Suprapubic skin (tissue), 4 donors: ENCODE measurements at regions not wholly inside any gene's neighbourhood (a gene's known extent, or its start where the extent isn't known, plus 50 kb on each side); places are given as distances from the start of the nearest gene placed in this dataset.
"Not testable (repeated sequence)": the region's sequence is repeated elsewhere in the genome, so short reads cannot be mapped to it uniquely, and the experiment has no call there.

Experiments used
- DNase-seq, 2 donors: peaks; one replicate each; pipeline ENCODE4 v3.0.0-alpha.2; 2019; ENCODE audit warnings: low spot score in 2 of 2
- H3K27ac ChIP-seq: fragments of 200-600 bp; sonication (generic); one replicate; pipeline ENCODE4 v1.5.1; 2019
- H3K27me3 ChIP-seq: fragments of 200-600 bp; sonication (generic); one replicate; pipeline ENCODE4 v1.5.1; 2019
- H3K36me3 ChIP-seq: fragments of 200-600 bp; sonication (generic); one replicate; pipeline ENCODE4 v1.5.1; 2019
- H3K4me1 ChIP-seq: fragments of 200-600 bp; sonication (generic); one replicate; pipeline ENCODE4 v1.5.1; 2019
- H3K4me3 ChIP-seq: fragments of 200-600 bp; sonication (generic); one replicate; pipeline ENCODE4 v1.5.1; 2019; ENCODE audit warnings: mild to moderate bottlenecking
- H3K9me3 ChIP-seq: fragments of 200-600 bp; sonication (generic); one replicate; pipeline ENCODE4 v1.5.1; 2019
- CTCF ChIP-seq, 2 donors: fragments of 200-600 bp in 1 of 2; fragments of 450-650 bp in 1 of 2; sonication (generic) in 1 of 2; IDR thresholded peaks; one replicate each; pipeline ENCODE4 v1.5.1; 2016 to 2019; ENCODE audit warnings: antibody characterized with exemption in 2 of 2, mild to moderate bottlenecking in 1 of 2, moderate library complexity in 1 of 2
- EP300 ChIP-seq: sonication (generic); formaldehyde crosslinking; IDR thresholded peaks from one replicate; pipeline ENCODE4 v1.6.1; 2017; ENCODE audit warnings: antibody characterized with exemption
- POLR2A ChIP-seq, 2 donors: fragments of 450-650 bp; IDR thresholded peaks; one replicate each; pipeline ENCODE4 v1.6.1; 2017; ENCODE audit warnings: antibody characterized with exemption in 2 of 2, mild to moderate bottlenecking in 2 of 2, moderate library complexity in 2 of 2
- POLR2AphosphoS5 ChIP-seq, 3 donors: sonication (generic); formaldehyde crosslinking; IDR thresholded peaks; one replicate each; pipeline ENCODE4 v1.6.1; 2017; ENCODE audit warnings: antibody characterized with exemption in 3 of 3
- WGBS: methylation state at CpG from one replicate; pipeline ENCODE4 v1.1.5; 2018; 5-methylcytosine and 5-hydroxymethylcytosine counted together

GRCh38 chr13:90049989-90050671 lies 1297.4 kb upstream of the MIR17HG start:
- H3K27ac ChIP-seq, result no peak overlapping the region
- TF ChIP-seq POLR2AphosphoS5 (IDR thresholded peaks at IDR 0.05), result no peak
- TF ChIP-seq EP300, result no peak

DNA sequence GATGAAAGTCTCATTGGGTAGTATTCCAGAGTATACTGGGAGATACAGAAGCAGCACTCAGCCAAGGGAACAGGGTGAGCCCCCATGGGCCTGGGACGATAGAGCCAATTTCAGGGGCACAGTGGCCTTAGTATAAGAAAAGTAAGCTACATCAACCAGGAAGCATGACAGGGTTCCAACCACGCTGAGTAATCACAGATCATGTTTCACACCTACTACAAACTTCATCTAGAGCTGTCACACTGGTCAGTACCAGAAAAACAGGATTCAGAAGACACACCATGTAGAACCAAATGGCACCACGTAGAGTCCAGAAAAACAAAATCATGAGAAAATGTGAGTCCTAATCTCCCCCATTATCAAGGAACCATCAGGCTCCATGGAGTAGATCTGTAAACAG lies 1292.4 kb upstream of the MIR17HG start:
- Histone ChIP-seq H3K27me3 (no peaks in the 10 kb centered on the region), H3K36me3 (no peaks in the 10 kb centered on the region), H3K9me3 (no peaks in the 10 kb centered on the region), H3K4me1 (no peaks in the 10 kb centered on the region), H3K27ac (no peak overlapping the region), H3K4me3 (no peak overlapping the region)
- TF ChIP-seq EP300, result no peak
- no peak for TF ChIP-seq CTCF (IDR thresholded peaks at IDR 0.05)
- no peak for TF ChIP-seq POLR2A (IDR thresholded peaks at IDR 0.05)
- no peak for TF ChIP-seq POLR2AphosphoS5 (IDR thresholded peaks at IDR 0.05)
- DNase-seq, result no peak
- 60% methylated on average over 3 of the region's 3 CpGs for WGBS

More at GRCh38 chr13:90049989-90050671, 1297.4 kb upstream of the MIR17HG start:
- H3K4me3 ChIP-seq, result no peak overlapping the region
- H3K27me3 ChIP-seq, result no peaks in the 10 kb centered on the region
- no peaks in the 10 kb centered on the region for H3K4me1 ChIP-seq
- H3K9me3 ChIP-seq, result no peaks in the 10 kb centered on the region
- no peaks in the 10 kb centered on the region for H3K36me3 ChIP-seq
- 55% methylated on average over 2 of the region's 2 CpGs for WGBS
- no peak for DNase-seq

GRCh38 chr13:90055760-90056159 lies 1291.7 kb upstream of the MIR17HG start:
- no peak overlapping the region for H3K27ac ChIP-seq
- H3K36me3 ChIP-seq, result no peaks in the 10 kb centered on the region
- H3K4me3 ChIP-seq, result no peak overlapping the region
- H3K27me3 ChIP-seq, result no peaks in the 10 kb centered on the region
- no peaks in the 10 kb centered on the region for H3K9me3 ChIP-seq
- DNase-seq, result no peak
- no peaks in the 10 kb centered on the region for H3K4me1 ChIP-seq
- no peak for TF ChIP-seq CTCF (IDR thresholded peaks at IDR 0.05)
- TF ChIP-seq POLR2A (IDR thresholded peaks at IDR 0.05), result no peak
- TF ChIP-seq EP300, result no peak
- no peak for TF ChIP-seq POLR2AphosphoS5 (IDR thresholded peaks at IDR 0.05)

DNA sequence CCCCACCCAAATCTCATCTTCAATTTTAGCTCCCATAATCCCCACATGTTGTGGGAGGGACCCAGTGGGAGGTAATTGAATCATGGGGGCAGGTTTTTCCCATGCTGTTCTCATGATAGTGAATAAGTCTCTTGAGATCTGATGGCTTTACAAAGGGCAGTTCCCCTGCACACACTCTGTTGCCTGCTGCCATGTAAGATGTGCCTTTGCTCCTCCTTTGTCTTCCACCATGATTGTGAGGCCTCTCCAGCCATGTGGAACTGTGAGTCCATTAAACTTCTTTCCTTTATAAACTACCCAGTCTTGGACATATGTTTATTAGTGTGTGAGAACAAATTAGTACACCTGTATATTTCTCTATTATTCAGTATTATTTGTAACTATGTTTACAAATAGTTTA lies 1283.3 kb upstream of the MIR17HG start:
- not testable (repeated sequence) for H3K4me1 ChIP-seq, H3K27me3 ChIP-seq, H3K4me3 ChIP-seq, H3K27ac ChIP-seq, DNase-seq, H3K9me3 ChIP-seq, H3K36me3 ChIP-seq

DNA sequence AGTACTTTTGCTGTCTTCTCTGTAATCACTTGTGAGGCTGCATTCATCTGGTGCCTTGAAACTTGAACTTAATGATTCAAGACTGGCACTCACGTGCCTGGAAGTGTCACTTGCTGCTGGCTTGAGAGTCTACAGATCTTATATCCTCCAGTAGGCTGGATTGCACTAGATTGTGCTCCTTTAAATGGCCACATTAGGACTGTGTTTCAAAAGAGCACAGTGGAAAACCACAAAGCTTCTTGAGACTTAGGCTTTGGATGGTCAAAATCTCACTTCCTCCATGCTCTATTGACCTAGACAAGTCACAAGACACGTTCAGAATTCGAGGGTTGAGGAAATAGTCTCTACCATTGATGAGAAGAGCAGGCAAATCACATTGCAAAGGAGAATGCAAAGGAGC lies 1278.8 kb upstream of the MIR17HG start:
- Histone ChIP-seq H3K36me3 (no peaks in the 10 kb centered on the region), H3K4me3 (no peak overlapping the region), H3K9me3 (no peaks in the 10 kb centered on the region), H3K27me3 (no peaks in the 10 kb centered on the region), H3K27ac (no peak overlapping the region), H3K4me1 (no peaks in the 10 kb centered on the region)
- 39% methylated on average over 3 of the region's 3 CpGs for WGBS
- no peak for DNase-seq
- TF ChIP-seq EP300 (no peak), POLR2A (IDR thresholded peaks at IDR 0.05) (no peak), POLR2AphosphoS5 (IDR thresholded peaks at IDR 0.05) (no peak), CTCF (IDR thresholded peaks at IDR 0.05) (no peak)

GRCh38 chr13:90070362-90070761 lies 1277.1 kb upstream of the MIR17HG start:
- no peak for DNase-seq
- no peak overlapping the region for H3K4me3 ChIP-seq
- WGBS, result 91% methylated on average over 1 of the region's 1 CpG
- H3K27ac ChIP-seq, result no peak overlapping the region
- H3K27me3 ChIP-seq, result no peaks in the 10 kb centered on the region
- no peaks in the 10 kb centered on the region for H3K4me1 ChIP-seq
- no peaks in the 10 kb centered on the region for H3K9me3 ChIP-seq
- H3K36me3 ChIP-seq, result no peaks in the 10 kb centered on the region
- TF ChIP-seq POLR2A (IDR thresholded peaks at IDR 0.05) (no peak), EP300 (no peak), POLR2AphosphoS5 (IDR thresholded peaks at IDR 0.05) (no peak), CTCF (IDR thresholded peaks at IDR 0.05) (no peak)
